SKM-1 (cell line): ENCODE measurements at regions not wholly inside any gene's neighbourhood (a gene's known extent, or its start where the extent isn't known, plus 50 kb on each side); places are given as distances from the start of the nearest gene placed in this dataset.
"Not testable (repeated sequence)": the region's sequence is repeated elsewhere in the genome, so short reads cannot be mapped to it uniquely, and the experiment has no call there.

ENCODE experiments used
- DNase-seq: peaks from one replicate; lab custom pipeline; 2025; ENCODE audit not compliant: unreplicated experiment; lab: John Stamatoyannopoulos, UW

DNA sequence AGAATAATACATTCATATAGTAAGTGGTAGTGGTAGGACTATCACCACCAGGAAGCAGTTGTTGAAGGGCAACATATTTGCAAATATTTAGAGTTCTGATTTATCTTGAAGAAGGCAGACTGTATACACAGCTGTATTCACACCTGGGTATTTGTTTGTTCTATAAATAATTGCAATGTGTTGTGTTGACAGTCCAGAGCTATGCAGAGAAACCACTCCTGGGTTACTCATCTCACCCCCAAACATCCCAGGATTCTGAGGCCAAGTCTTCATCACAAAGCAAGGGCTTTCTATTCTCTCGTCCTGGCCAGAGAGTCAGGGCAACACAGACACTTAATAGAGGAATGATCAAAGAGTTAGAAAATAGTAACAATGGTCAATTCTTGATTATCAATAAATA is 102.1 kb upstream of the FAT3 start:
- DNase-seq, result no peak

DNA sequence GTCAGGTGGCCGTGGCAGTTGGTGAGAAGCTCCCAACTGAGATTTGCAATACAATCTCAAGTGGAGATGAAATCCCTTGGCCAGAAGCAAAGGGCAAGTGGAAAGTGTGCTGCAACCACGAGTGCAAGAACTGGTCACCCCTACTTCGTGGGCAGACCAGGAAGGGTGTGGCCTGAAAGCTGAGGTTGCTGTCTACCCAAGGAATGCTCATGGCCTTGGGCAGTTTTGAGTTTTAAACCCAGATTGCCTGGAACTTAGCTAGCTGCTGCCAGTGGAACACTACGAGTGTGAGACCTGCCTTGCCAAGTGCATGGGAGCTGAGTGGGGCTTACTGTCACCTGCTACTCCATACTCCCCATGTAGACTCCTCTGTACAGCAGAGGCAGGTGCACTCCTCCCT is 113.3 kb upstream of the FAT3 start:
- no peak for DNase-seq

DNA sequence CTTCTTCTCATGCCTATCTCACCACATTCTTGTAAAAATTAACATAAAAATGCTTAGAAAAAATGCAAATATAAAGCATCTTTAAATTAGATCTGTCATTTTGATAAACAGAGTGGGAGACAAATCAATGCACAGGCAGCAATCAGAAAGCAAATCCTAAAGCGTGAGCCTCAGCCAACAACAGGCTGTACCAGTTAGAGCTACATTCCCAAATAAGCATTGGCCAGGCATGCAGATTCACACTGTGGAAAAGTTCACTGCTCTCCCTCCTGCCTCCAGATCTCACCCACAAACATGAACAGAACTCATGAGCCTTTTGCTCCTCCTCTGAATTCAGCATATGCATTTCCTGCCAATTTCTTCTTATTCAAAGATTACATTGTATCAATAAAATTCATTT is 115.2 kb upstream of the FAT3 start:
- DNase-seq, result no peak

DNA sequence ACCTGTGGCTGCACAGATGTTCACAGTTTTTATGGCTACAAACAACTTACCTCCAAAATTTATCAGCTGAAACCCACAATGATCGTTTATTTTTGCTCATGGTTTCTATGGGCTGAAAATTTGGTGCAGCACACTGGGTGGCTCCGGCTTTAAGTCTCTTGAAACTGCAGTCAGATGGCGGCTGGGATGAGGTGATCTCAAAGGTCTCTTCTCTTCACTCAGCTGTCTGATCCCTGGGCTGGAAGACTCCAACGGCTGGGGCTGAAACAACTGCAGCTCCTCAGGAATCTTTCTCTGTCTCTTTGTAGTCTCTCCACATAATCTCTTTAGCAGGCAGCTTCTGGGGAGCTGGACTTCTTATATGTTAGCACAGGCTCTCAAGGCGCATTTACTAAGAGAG is 117.3 kb upstream of the FAT3 start:
- no peak for DNase-seq

DNA sequence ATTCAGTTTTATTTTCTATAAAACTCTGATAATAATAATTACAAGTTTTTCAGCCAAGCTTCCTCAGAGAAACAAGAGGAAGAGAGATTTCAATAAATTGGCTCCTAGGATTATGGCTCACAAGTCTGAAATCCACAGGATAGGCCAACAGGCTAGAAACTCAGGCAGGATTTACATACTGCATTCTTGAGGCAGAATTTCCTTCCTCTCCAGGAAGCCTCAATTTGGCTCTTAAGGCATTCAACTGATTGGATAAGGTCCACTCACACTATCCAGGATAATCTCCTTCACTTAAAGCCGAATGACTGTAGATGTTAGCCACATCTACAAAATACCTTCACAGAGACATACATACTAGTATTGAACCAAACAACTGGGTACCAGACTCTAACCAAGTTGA is 120.3 kb upstream of the FAT3 start:
- DNase-seq, result no peak

DNA sequence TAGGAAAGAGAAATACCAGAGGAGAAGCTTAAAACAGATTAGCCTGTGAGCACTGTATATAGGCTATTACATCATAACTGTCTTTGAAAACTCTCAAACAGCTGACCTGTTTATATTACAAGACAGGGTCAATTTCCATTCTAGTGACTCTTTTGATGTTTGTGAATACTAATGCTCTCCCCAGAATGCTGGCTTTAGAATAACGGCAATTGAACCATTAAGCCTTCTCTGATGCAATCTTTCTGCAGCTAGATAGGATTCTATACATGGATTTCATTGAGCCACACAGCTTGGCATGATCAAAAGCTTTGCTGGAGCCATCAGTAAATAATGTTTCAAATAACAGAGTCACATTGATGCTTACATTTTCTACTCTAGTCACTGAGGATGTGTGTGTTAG is 122.7 kb upstream of the FAT3 start:
- DNase-seq, result no peak

DNA sequence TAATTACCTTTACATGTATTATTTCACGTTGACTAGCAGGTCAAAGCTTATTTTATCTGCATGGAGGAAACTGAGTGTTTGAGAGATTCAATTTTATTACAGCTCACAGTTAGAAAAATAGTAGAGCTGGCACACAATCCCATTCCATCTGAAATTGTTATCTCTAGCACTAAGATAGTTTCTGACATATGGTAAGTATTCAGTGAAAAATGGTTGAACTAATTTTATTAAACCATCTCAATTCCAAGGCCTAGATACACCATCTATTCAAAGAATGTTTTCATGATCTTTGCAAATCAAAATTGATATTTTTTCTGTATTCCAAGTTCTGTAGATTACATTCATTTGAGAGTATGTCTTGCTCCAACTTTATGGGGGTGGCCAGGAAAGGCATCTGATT is 125.4 kb upstream of the FAT3 start:
- DNase-seq, result no peak

DNA sequence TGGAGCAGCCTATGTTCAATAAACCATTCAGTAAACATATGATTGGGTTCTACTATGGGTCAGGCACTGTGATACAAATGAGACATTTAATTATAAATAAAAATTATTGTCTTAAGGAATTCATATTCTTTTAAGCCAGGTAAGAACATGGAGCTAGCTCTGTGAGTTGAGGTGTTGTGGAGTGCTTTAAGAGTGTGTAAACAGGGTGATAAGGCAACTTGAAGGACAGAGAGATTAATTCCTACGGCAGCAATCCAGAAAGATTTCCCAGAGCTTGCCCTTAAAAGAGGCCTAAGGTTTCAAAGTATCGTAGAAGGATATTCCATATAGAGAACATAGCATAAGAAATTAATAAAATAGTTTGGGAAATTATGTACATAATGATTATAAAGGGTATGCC is 126.4 kb upstream of the FAT3 start:
- DNase-seq, result no peak

DNA sequence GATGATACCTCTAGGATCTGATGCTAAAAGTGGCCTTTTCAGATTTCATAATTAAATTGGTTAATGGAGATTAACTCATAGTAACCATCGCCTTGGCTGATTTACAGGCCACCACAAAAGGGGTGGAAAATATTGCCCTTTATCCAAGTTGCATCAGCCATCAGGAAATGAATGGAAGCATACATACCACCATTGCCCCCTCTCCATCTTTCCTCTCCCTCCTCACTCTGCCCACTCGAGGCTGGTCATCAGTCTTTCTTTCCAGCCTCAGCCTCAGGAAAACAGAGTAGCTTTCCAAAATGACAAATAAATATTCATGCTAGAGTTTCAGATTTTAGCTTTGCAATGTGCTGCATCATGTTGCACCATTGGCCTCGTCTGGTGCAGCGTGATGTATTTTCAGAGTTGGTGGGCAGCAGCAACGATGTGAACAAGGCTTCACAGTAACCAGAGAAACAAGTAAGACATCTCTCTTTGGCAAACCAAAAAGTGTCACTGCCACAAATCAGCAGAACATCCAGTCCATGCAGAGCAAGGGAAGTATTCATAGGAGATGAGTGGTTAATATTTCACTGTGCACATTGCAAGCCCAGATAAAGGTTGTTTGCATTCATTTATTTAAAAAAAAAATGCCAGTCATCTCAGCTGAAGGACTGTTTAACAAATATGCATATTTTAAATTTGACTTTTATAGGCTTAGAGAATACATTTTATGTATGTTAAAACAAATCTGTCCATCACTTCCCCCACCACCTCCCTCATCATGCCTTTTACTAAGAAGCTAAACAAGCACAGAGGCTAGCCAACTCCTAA is 136.7 kb upstream of the FAT3 start:
- no peak for DNase-seq

DNA sequence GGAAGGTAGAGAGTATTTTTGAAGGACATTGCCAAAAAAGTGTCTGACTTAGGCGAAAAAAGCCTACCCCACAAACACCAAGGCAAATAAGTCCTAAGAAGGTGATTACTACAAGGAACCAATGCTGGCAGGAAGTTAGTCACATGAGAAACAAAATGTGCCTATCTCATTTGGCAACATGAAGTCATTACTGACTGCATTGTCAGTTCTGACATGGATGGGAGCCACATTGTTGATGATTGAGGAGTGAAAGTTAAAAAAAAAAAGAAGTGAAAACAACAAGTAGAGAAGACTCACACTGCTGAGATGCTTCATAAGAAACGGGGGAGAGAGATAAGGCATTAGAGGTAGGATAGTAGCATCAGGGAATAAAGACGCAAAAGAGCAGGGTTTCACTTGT is 141.5 kb upstream of the FAT3 start:
- no peak for DNase-seq

DNA sequence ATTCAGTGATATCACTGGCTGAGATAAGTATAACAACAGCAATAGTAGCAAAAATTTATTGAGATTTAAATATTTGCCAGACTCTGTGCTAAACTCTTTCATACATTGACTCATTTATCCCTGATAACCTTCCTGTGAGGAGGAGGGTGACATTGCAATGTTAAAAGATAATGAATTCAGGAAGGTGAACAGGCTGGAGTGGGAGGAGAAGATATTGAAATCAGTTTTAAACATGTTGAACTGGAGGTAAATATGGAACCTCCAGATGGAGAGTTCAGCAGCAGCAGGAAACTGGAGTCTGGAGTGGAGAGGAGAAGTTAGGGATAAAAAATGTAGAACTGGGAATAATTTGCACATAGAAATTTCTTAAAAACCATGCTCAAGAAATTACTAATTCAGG is 142.0 kb upstream of the FAT3 start:
- no peak for DNase-seq

DNA sequence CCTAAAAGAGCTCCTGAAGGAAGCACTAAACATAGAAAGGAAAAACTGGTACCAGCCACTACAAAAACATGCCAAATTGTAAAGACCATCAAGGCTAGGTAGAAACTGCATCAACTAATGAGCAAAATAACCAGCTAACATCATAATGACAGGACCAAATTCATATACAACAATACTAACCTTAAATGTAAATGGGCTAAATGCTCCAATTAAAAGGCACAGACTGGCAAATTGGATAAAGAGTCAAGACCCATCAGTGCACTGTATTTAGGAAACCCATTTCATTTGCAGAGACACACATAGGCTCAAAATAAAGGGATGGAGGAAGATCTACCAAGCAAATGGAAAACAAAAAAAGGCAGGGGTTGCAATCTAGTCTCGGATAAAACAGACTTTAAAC is 150.1 kb upstream of the FAT3 start:
- DNase-seq, result not testable (repeated sequence)

DNA sequence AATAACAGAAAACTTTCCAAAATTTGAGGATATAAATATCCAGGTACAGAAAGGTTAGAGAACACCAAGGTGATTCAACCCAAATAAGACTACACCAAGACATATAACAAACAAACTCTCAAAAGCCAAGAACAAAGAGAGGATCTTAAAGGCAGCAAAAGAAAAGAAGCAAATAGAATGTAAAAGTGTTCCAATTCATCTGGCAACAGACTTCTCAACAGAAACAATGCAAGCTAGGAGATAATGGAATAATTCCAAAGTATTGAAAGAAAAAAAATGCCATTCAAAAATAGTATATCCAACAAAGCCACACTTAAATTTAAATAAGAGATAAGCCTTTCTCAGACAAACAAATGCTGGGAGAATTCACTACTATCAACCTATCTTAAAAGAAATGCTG is 153.0 kb upstream of the FAT3 start:
- no peak for DNase-seq

DNA sequence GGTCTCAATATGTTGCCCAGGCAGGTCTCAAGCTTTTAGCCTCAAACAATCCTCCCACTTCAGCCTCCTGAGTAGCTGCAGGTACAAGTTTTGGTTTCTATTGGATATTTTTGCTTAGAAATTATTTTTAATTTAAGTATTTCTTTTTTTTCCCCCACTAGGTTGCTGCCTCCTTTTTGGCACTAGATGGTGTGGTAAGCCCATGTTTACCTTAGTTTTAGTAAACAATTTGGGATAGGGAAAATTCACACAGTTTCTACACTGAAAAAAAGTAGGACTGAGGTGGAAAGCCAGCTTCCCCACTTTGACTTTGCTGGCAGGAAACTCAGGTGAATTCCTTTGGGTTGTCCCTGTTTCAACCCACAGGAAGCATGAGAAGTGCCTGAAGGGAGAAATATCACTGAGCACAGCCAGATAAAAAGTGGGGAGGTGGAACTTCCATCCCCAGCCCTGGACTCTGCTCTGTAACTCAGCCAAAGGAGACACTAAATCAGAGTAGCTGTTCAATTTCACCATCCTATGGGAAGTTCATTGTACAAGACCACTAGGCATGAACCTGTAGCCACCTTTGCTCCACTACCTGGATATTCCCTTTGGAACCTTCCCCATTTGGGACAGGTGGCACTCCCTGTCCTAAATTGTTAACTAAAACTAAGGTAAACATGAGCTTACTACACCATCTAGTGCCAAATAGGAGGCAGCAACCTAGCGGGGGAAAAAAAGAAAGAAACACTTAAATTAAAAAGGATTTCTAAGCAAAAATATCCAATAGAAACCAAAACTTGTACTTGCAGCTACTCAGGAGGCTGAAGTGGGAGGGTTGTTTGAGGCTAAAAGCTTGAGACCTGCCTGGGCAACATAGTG is 154.4 kb upstream of the FAT3 start:
- DNase-seq, result no peak

DNA sequence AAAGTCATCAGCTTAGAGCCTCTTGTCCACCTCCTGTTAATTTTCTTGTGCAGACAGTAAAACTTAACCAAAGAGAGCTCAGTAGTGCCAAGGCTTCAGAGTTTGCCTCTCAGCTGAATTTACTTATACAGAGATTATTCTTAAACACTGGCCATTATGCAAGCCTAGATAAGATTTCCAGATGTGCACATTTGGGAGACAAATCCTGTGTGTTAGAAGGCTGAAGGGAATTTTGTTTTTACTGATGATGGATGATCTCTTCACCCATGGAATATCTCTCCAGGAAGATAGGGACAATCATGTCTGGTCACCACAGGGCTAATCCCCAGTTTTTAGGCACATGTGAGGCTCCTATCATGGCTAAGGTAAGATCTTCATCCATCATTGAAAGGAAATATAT is 157.6 kb upstream of the FAT3 start:
- DNase-seq, result no peak

DNA sequence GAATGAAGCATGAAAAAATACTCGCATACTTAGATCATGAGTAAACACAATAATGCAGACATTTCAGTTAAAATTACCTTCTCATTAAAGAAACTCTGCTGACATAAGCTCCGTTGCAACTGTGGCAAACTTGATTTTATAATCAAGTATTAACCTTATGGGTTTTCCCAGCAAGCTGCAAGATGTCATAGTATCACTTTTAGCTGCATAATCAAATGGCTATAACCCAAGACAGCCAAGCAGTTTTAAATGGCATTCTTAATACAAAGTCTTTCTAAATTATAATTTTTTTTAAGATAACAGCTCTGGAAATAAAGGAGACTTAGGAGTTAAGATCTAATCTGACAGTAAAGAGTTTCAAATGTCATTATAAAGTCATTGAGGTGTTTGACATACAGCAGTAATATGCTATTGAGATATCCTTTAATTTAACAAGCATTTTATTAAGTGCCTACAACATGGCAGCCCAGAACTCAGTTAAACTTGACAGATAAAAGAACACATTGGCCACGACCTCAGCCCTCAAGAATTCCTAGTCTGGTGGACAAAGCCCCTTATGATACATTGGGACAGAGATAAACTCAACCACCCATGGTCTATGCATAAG is 163.1 kb upstream of the FAT3 start:
- DNase-seq, result no peak

DNA sequence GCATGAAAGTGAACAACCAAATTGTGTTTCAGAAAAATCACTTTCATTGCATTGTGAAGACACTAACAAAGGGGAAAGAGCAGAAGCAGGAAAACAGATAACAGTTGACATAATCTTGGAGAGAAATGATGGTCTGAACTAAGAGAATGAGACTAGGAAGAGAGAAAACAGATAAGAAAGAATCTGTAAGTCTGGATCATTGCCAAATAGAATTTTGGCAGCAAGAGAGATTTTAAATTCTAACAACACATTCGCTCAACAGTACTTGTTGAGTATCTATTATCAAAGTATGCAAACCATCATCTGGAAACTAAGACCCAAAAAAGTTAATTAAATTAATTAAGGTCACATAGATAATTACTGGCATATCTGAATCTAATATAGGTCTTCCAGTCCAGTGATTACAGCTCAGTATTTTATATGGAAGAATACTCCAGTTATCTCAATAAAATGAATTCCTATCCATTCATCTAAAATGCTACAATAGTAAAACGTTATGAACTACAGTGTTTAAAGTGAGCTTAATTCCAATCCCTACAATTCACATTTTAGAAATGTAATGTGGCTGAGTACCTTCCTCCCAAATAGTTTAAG is 166.7 kb upstream of the FAT3 start:
- no peak for DNase-seq

DNA sequence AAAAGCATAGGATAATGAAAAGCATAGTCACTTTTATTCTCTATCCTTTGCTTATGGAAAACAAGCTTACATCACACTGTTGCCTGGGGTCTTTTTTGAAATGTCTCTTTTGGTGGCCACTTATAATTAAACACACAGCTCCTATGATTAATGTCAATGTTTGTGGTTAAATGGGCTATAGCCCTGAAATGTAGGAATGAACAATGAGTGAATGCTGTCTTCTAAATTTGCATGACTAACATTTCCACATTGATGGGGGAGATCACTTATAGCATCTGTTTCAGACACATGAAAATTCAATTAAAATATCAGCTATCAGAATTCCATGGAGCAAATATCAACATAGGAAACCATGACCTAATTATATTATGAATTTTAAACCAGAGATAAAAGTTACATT is 171.4 kb upstream of the FAT3 start:
- DNase-seq, result no peak

DNA sequence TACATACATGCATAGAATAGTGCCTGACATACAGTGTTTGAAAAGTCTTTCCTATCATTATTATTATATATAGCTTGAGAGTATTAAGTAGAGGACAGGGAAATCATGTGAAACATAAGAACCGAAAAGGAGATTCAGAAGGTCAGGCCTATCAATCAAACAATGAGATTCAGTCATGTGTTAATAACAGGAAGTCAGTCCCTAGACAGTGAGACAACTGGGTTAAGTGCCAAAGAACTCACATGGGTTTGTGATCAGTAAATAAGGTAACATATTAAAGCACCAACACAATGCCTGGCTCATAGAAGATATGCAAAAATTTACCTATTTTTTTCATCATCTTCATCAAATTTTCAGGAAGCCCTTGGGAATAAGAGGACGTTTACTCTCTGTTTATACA is 174.3 kb upstream of the FAT3 start:
- no peak for DNase-seq

DNA sequence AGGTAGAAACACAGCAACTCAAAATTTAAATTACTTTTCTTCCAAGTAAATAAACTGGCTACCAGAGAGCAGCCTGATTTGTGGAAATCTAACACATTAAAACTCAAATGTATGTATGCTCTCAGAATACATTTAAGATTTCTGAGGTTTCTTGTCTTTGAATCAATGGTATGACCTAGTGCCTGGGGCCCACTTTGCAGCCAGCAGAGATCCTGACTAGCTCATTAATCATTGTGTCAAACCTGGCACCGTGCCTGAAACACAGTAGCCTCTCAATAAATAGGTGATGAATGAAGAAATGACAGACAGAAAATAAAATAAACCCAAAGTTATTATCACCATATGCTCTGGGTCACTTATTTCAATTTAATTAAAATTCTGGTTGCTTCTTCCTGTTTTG is 176.2 kb upstream of the FAT3 start:
- no peak for DNase-seq

DNA sequence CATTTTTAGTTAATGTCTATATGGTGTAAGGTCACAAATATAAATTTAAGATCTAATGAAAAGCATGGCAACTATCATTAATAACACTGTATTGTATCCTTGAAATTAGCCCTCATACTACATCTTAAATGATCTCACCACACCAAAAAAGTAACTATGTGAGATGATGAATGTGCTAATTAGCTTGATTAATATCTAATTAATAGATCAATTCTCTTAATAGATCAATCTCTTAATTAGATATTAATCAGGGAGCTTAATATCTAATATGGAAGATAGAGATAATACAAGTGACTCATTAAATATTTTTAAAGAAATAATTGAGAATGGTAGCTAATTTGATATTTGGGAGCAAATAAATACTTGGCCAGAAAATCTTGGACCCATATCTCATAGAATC is 178.5 kb upstream of the FAT3 start:
- DNase-seq, result no peak

DNA sequence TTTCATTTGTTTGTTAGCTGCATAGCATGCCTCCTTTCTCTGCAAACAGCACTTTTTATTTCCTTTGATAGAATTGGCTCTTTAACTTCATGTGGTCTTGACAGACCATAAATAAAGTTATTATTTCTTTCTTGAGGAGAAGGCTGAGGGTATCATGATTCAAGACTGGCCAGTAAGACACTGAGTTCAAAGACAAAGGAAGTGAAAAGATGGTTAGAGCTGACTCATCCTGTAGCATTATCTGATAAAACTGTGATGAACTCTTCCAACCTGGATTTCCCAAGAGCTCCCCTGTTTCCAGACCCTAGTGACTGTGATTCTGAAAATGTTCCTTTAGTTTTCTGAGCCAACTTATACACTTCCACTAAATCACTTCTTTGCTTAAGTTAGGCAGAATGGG is 179.3 kb upstream of the FAT3 start:
- no peak for DNase-seq
